ENCODE measurements at regions not wholly inside any gene's neighbourhood (a gene's known extent, or its start where the extent isn't known, plus 50 kb on each side); places are given as distances from the start of the nearest gene placed in this dataset.
"Not testable (repeated sequence)": the region's sequence is repeated elsewhere in the genome, so short reads cannot be mapped to it uniquely, and the experiment has no call there.

DNA sequence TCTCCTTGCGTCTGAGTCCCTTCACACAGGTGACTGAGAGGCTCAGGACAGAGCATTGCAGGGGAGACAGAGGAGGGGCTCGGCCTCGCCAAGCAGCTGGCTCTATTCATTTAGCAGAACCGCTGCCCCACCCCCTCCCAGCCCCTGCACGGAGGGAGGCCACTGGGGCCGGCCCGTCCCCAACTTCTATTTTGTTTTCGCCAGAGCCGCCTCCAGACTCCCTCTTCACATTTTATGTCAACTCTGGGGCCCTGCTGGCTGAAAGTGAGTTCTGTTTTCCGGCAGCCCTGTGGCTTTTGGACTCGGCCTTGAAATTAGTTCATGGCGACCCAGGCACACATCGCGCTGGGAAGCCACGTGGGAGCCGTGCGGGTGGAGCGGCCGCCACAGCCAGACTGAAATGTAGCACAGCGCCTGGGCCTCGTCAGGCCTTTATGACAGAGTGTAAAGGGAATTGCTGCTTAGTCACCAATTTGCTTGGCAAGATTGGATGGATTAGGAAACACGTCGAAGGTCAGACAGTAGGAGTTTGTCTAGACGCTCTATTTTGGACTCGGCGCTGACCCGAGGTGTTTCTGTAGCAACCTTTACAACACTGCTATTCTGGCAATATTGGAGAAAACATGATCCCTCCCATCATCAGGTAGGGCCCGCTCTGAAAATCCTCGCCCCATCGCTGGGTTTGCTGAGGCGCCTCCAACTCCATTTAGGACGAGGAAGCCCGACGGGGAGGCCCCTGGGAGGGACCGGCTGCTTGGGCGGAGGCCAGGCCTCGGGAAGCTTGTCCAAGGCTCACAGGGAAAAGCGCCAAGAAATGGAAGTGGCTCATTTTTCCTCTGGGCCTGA, 90.7 kb upstream of the CTDP1 start:
- no peaks in the 10 kb centered on the region for H3K36me3 Mint-ChIP-seq (ENCODE audit: low read depth)
- H3K4me1 Mint-ChIP-seq (ENCODE audit: low read depth) = no peaks in the 10 kb centered on the region
- no peaks in the 10 kb centered on the region for H3K27me3 Mint-ChIP-seq
- H3K9me3 Mint-ChIP-seq = no peaks in the 10 kb centered on the region
- DNase-seq = no peak
- no peak overlapping the region for H3K4me3 Mint-ChIP-seq
- H3K27ac Mint-ChIP-seq = no peak overlapping the region

DNA sequence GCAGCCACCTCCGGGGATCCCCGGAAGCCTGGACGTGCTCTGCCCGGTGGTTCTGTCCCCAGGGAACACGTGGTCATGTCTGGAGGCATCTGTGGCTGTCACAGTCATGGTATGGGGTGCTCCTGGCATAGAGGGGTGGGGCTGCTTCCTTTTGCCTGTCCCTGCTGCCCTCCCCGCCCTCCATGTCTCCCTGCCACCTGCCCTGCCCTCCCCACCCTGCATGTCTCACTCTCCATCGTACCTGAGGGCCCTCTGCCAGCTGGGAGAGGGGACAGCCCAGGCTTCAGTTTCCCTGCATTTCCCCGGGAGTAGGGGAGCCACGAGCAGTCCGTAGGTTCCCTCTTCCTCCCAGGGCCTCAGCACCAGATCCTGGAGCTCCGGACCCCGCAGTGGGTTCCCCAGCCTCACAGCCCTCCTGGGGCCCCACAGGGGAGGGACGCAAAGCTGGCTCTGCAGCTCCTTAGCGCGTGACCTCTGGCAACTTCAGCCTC, 90.0 kb upstream of the CTDP1 start:
- H3K9me3 Mint-ChIP-seq = no peaks in the 10 kb centered on the region
- no peak overlapping the region for H3K27ac Mint-ChIP-seq
- peaks cover 2% of the 10 kb centered on the region for H3K27me3 Mint-ChIP-seq

DNA sequence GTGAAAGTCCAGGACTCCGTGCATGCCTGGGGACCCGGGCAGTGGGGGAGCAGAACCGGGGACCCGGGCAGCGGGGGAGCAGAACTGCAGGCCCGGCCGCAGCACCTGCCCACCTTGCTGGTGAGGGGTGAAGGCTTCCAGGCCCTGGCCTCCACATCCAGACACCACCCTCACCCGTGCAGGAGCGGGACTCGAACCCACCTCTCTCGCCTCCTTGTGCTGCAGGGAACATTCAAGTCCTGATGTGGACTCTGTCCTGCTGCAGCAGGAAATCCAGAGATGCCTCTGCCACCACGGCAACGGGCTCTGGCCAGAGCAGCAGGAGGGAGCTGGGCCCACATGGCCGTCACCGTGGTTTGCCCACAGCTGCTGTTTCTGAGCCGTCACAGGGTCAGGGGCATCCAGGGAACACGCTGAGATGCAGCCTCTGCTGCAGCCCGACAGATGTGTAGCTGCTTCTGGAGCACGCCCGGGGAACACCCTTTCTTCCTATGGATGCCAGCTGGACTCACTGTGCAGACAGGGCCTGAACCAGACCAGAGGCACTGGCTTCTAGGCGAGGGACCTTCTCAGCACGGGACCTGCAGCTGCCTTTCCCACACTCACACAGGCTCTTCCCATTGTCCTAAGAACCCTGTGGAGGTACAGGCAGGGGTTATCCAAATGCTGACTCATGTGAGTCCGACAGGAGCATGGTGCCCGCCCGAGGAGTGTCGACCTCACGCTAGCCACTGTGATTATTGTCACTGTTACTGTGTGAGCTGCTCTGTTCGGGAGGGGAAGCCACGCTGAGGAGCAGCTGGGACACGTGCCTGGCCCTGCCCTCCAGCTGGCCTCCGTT, 89.2 kb upstream of the CTDP1 start:
- no peaks in the 10 kb centered on the region for H3K36me3 Mint-ChIP-seq (ENCODE audit: low read depth)
- H3K27ac Mint-ChIP-seq = no peak overlapping the region
- H3K4me1 Mint-ChIP-seq (ENCODE audit: low read depth) = no peaks in the 10 kb centered on the region
- H3K9me3 Mint-ChIP-seq = no peaks in the 10 kb centered on the region
- H3K27me3 Mint-ChIP-seq = peaks cover 2% of the 10 kb centered on the region
- no peak overlapping the region for H3K4me3 Mint-ChIP-seq
- no peak for DNase-seq

More for the DNA sequence above, 90.0 kb upstream of the CTDP1 start:
- Mint-ChIP-seq H3K4me3 (no peak overlapping the region), H3K4me1 (ENCODE audit: low read depth) (no peaks in the 10 kb centered on the region), H3K36me3 (ENCODE audit: low read depth) (no peaks in the 10 kb centered on the region)
- DNase-seq = no peak

DNA sequence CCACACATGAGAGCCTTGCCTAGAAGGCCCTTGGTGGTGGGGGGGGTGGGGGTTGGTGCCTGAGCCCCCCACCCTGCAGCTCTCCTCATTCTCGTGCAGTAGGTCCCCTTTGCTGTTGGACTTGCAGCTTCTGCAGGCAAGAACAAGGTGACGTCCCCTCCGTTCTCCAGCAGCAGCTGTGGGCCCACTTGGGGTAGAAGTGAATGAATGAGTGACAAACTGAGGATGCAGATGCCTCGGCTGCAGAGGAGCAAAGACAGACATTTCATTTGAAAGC, 88.6 kb upstream of the CTDP1 start:
- Mint-ChIP-seq H3K36me3 (ENCODE audit: low read depth) (no peaks in the 10 kb centered on the region), H3K4me3 (no peak overlapping the region), H3K4me1 (ENCODE audit: low read depth) (no peaks in the 10 kb centered on the region), H3K9me3 (no peaks in the 10 kb centered on the region), H3K27ac (no peak overlapping the region), H3K27me3 (peaks cover 2% of the 10 kb centered on the region)
- no peak for DNase-seq

DNA sequence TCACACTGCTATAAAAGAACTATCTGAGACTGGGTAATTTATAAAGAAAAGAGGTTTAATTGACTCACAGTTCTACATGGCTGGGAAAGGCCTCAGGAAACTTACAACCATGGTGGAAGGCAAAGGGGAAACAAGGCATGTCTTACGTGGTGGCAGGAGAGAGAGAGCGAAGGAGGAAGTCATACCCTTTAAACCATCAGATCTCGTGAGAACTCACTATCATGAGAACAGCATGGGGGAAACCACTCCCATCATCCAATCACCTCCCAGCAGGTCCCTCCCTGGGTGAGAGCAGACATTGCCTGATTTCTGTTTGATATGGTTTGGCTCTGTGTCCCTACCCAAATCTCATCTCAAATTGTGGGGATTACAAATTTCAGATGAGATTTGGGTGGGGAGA, 86.9 kb upstream of the CTDP1 start:
- not testable (repeated sequence) for H3K9me3 Mint-ChIP-seq; DNase-seq; H3K36me3 Mint-ChIP-seq (ENCODE audit: low read depth); H3K27ac Mint-ChIP-seq; H3K4me1 Mint-ChIP-seq (ENCODE audit: low read depth); H3K4me3 Mint-ChIP-seq; H3K27me3 Mint-ChIP-seq

DNA sequence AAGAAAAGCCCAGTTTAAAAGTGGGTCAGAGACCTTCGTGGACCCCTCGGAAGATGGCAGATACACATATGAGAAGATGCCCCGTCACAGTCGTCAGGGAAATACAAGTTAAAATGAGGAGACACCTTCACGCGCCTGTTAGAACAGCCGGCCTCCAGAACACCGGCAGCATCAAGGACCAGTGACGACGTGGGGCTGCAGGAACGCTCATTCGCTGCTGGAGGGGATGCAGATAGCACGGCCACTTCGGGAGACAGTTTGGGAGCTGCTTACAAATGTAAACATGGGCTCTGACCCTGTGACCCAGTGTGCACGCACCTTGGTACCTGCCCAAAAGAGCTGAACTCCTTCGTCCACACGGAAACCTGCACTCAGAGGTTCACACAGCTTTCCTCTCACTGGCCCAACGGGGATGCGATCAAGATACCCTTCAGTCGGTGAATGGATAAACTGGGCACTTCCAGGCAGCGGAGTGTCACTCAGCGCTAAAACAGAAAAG, 83.7 kb upstream of the CTDP1 start:
- no peak overlapping the region for H3K4me3 Mint-ChIP-seq
- no peak for DNase-seq
- peaks cover 2% of the 10 kb centered on the region for H3K27me3 Mint-ChIP-seq
- no peaks in the 10 kb centered on the region for H3K4me1 Mint-ChIP-seq (ENCODE audit: low read depth)
- no peaks in the 10 kb centered on the region for H3K36me3 Mint-ChIP-seq (ENCODE audit: low read depth)
- no peaks in the 10 kb centered on the region for H3K9me3 Mint-ChIP-seq
- H3K27ac Mint-ChIP-seq = no peak overlapping the region

DNA sequence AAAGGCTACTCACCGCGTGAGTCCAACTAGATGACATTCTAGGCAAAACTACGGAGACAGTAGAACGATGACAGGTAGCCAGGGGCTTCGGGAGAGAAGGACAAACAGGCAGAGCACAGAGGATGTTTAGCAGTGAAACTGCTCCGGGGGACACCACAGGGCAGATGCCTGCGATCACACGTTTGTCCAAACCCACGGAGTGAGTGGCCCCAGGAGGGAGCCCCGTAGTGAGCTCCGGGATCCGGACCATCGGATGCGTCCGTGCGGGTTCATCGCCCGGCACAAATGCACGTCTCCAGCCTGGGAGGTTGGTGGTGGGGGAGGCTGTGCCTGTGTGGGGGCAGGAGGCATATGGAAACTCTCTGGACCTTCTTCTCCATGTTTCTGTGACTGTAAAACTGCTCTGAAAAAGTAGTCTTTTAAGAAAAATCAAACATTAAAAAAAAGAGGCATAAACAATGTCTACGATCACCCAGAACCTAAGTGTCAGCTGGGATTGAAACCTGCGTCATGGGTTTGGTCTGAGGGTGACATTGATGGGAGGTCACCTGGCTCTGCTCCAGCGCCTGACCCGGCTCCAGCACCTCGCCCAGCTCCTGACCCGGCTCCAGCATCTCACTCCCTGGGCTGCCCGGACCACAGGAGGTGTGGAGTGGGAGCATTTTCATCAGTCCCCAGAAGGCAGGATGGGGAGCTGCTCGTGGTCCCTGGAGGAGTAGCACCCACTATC, 83.0 kb upstream of the CTDP1 start:
- no peaks in the 10 kb centered on the region for H3K9me3 Mint-ChIP-seq
- no peak overlapping the region for H3K4me3 Mint-ChIP-seq
- H3K27me3 Mint-ChIP-seq = peaks cover 2% of the 10 kb centered on the region
- no peak overlapping the region for H3K27ac Mint-ChIP-seq
- no peak for DNase-seq
- peaks cover 4% of the 10 kb centered on the region for H3K4me1 Mint-ChIP-seq (ENCODE audit: low read depth)
- no peaks in the 10 kb centered on the region for H3K36me3 Mint-ChIP-seq (ENCODE audit: low read depth)

DNA sequence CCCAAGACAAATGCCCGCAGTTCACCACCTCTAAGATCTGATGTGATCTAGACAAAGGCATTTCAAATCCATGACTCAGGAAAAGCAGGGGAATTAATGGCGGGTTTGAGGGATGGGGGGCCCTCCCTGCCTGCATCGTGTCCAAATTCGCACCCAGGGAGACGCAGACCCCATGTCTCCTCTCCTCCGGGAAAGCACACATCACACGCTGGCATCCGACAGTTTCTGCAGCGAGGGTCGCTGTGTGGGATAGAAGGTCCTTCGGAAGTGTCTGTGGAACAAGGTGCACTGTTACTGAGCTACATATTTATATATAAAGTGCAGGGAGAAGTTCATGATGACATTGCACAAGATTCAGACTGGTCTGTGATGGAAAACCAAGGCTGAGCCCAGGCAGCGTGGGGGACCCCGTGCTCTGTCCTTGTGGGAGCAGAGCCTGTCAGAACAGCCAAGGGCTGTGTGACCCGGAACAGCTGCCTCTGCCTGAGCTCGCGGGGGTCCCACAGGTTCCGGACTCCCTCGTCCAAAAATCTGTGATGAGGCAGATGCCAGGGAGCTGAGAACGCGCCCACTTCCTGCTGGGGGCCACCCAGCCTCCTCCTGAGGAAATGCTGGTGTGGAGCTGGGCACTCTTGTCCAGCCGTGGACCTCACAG, 82.3 kb upstream of the CTDP1 start:
- Mint-ChIP-seq H3K4me3 (no peak overlapping the region), H3K27me3 (peaks cover 2% of the 10 kb centered on the region), H3K27ac (no peak overlapping the region), H3K9me3 (no peaks in the 10 kb centered on the region), H3K4me1 (ENCODE audit: low read depth) (peaks cover 4% of the 10 kb centered on the region), H3K36me3 (ENCODE audit: low read depth) (no peaks in the 10 kb centered on the region)
- DNase-seq = no peak

DNA sequence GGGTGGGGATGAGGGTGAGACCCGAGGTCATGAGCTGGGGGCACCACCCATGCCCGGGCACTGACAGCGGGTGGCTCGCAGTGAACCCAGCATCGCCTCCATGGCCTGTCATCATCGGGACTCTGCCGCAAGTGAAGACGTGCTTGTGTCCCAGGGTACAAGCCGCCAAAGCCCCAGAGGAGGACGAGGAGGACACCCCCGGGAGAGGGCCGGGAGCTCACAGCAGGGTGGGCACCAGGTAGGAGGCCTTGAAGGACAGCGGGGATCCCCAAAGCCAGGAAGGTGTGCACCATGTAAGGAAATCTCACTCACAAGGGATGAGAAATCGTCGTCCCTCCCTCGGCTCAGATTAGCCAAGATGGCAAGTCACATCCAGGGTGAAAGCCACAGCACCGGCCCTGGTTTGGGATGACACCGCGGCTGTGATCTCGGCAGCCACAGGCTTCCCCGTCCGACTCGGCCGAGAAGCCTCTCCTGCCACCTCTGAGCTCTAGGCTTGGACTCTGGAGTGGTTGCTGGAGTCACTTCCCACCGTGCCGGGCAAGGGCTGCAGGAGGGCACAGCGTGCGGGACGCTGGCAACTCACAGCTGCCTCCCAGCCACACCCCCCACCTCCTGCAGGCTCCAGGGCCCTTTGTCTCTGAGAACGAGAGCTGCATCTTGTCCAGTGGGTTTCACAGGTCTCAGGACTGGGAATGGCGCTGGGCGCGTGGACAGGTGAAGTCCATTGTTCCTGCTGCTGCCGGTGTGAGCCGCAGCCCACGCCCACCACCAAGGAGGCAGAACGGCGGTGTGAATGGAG, 81.6 kb upstream of the CTDP1 start:
- no peak overlapping the region for H3K4me3 Mint-ChIP-seq
- H3K36me3 Mint-ChIP-seq (ENCODE audit: low read depth) = no peaks in the 10 kb centered on the region
- no peaks in the 10 kb centered on the region for H3K9me3 Mint-ChIP-seq
- H3K4me1 Mint-ChIP-seq (ENCODE audit: low read depth) = peaks cover 4% of the 10 kb centered on the region
- H3K27me3 Mint-ChIP-seq = peaks cover 2% of the 10 kb centered on the region
- no peak overlapping the region for H3K27ac Mint-ChIP-seq
- DNase-seq = no peak

DNA sequence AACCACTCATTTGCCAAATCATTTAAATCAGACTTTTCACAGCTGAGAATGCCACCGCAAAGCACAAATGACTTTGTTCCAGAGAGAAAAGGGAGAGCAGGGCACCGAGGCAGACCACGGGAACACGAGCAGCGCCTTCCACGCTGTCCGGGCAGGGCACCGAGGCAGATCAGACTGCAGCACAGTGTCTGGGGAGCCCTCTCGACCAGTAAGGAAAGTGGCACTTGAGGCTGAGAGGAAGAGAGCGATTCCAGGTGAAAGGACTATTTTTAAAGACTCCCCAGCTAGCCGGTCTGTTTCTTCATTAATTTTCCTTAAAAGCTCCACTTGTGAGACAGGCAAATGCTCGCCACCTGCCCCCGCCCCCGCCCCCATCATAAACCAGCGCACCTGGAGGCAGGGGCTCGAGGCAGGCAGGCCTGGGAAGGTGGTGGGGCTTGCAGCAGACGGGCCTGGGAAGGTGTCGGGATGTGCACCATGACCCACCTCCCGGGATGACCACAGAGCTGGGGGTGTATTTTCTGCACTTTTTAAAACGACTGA, 80.9 kb upstream of the CTDP1 start:
- Mint-ChIP-seq H3K27me3 (peaks cover 2% of the 10 kb centered on the region), H3K27ac (no peak overlapping the region), H3K4me3 (no peak overlapping the region), H3K36me3 (ENCODE audit: low read depth) (no peaks in the 10 kb centered on the region), H3K4me1 (ENCODE audit: low read depth) (peaks cover 4% of the 10 kb centered on the region), H3K9me3 (no peaks in the 10 kb centered on the region)
- DNase-seq = no peak

DNA sequence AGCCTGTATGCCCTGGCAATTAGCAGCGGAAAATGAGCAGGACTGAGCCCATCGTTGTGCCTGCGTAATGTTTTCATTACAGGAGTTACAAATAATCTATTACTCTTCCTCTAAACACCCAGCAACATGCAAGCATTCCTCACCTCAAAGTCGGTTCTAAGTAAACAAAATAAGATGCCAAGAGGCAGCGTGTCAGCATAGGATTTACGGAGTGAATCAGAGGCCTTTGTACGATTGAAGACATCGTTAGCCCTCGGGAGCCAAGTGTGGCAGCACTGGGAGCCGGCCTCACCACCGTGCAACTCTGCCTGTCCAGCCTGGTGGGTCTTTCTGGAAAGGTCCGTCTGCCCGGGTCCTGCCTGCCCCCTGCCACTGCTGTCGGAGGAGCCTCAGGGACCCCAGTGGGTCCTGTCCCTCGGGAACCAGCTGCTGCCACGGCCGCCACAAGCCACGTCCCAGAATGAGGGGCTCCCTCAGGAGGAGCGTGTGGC, 80.1 kb upstream of the CTDP1 start:
- Mint-ChIP-seq H3K27me3 (peaks cover under 1% of the 10 kb centered on the region), H3K4me1 (ENCODE audit: low read depth) (peaks cover 4% of the 10 kb centered on the region), H3K4me3 (no peak overlapping the region), H3K36me3 (ENCODE audit: low read depth) (no peaks in the 10 kb centered on the region), H3K9me3 (no peaks in the 10 kb centered on the region), H3K27ac (no peak overlapping the region)
- no peak for DNase-seq

DNA sequence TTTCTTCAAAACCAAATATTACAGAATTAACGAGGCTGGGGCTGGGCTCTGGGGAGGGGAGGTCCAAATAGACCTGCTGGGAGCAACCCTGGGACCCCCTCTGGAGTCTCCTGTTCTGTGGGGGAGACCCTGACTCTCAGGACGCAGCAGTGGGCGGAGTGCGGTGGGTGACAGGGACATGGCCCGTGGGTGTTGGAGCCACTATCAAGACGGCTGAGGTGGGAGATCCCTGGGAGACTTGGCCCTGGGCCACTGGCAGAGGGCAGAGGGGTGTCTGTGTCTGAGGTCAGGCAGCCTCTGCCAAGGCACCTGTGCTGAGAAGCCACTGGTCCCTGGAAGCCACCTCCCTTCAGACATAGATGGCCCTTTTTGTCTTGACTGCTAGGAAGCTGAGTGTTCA, 79.5 kb upstream of the CTDP1 start:
- H3K9me3 Mint-ChIP-seq = no peaks in the 10 kb centered on the region
- H3K27ac Mint-ChIP-seq = no peak overlapping the region
- no peaks in the 10 kb centered on the region for H3K36me3 Mint-ChIP-seq (ENCODE audit: low read depth)

DNA sequence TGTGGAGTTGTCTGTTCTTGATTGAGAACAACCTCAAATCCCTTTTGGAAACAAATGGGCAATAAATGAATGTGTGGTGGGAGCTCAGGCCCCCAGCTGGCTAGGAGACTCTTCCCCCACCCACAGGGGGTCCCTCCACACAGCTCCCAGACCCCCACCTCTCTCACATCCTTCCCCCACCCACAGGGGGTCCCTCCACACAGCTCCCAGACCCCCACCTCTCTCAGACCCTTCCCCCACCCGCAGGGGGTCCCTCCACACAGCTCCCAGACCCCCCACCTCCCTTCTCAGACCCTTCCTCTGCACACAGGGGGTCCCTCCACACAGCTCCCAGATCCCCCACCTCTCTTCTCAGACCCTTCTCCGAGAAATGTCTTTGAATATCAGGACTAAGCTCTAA, 79.0 kb upstream of the CTDP1 start:
- peaks cover 4% of the 10 kb centered on the region for H3K4me1 Mint-ChIP-seq (ENCODE audit: low read depth)
- no peaks in the 10 kb centered on the region for H3K27me3 Mint-ChIP-seq
- H3K36me3 Mint-ChIP-seq (ENCODE audit: low read depth) = no peaks in the 10 kb centered on the region
- H3K27ac Mint-ChIP-seq = no peak overlapping the region
- H3K9me3 Mint-ChIP-seq = no peaks in the 10 kb centered on the region
- DNase-seq = no peak
- H3K4me3 Mint-ChIP-seq = no peak overlapping the region

More for the DNA sequence above, 79.5 kb upstream of the CTDP1 start:
- H3K4me1 Mint-ChIP-seq (ENCODE audit: low read depth) = peaks cover 4% of the 10 kb centered on the region
- no peak overlapping the region for H3K4me3 Mint-ChIP-seq
- no peaks in the 10 kb centered on the region for H3K27me3 Mint-ChIP-seq
- no peak for DNase-seq
